WERI-Rb-1 (cell line): ENCODE measurements at regions not wholly inside any gene's neighbourhood (a gene's known extent, or its start where the extent isn't known, plus 50 kb on each side); places are given as distances from the start of the nearest gene placed in this dataset.

ENCODE experiments used
- DNase-seq: peaks from one replicate; pipeline ENCODE4 v3.0.0-alpha.2; 2020
- H3K27ac ChIP-seq: fragments of 250-450 bp; sonication (Bioruptor Pico); 2 replicates; pipeline ENCODE4 v1.5.1; 2020; ENCODE audit warnings: mild to moderate bottlenecking, moderate library complexity
- H3K27me3 ChIP-seq: fragments of 250-450 bp; sonication (Bioruptor Pico); 2 replicates; pipeline ENCODE4 v1.5.1; 2021; ENCODE audit warnings: mild to moderate bottlenecking, low read depth, moderate library complexity; ENCODE audit not compliant: insufficient read depth, severe bottlenecking
- H3K36me3 ChIP-seq: fragments of 250-450 bp; sonication (Bioruptor Pico); 2 replicates; pipeline ENCODE4 v1.5.1; 2020; ENCODE audit warnings: mild to moderate bottlenecking, moderate library complexity
- H3K4me3 ChIP-seq: 2 replicates; pipeline ENCODE4 v1.5.1; 2011; ENCODE audit warnings: low read depth, mild to moderate bottlenecking, control low read depth, low read length
- H3K9me3 ChIP-seq: fragments of 250-450 bp; sonication (Bioruptor Pico); 2 replicates; pipeline ENCODE4 v1.5.1; 2021; ENCODE audit warnings: mild to moderate bottlenecking, moderate library complexity; ENCODE audit not compliant: severe bottlenecking
- TF ChIP-seq, protein P1 (sequence below): IDR thresholded peaks from 2 replicates; pipeline ENCODE4 v1.5.1; 2011; ENCODE audit warnings: low read depth, mild to moderate bottlenecking, control low read depth, inconsistent platforms, low read length

DNA sequence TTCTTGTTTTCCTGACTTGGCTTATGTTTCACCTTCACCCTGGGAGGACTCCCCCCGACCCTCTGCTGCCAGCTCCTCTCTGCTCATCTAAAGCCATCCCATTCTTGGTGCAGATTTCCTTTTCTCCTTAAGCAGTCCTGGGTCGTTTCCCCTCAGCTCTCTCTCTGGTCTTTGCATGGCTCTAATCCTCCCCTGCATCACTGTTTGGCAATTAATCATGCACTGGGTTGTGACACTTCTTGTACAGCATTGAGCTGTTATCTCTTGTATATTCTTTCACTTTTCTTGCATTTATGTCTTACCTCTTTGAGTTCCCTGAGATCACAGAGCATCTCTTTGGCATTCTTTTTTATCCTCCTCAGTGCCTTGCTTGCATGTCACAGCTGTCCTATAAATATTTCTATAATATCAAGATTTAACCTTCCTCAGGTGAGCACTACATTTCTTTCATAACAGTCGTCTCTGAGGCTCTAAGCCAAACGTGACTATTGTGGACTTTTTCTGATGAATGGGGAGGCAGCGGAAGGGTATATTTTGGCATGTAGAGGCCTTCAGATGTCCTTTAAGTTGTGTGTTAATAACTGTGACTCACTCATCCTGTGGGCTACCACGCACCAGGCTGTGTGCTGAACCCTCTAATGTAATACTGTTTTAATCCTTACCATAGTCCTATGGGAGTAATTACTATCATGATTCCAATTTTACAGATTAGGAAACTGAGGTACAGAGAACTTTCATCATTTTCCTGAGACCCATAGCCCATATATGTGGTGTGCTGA, 507.5 kb downstream of the SLC4A3 start:
- DNase-seq: no peak
- Histone ChIP-seq H3K4me3 (no peak overlapping the region), H3K27me3 (no peaks in the 10 kb centered on the region), H3K36me3 (no peaks in the 10 kb centered on the region), H3K27ac (no peak overlapping the region), H3K9me3 (no peaks in the 10 kb centered on the region)
- TF ChIP-seq, protein P1, sequence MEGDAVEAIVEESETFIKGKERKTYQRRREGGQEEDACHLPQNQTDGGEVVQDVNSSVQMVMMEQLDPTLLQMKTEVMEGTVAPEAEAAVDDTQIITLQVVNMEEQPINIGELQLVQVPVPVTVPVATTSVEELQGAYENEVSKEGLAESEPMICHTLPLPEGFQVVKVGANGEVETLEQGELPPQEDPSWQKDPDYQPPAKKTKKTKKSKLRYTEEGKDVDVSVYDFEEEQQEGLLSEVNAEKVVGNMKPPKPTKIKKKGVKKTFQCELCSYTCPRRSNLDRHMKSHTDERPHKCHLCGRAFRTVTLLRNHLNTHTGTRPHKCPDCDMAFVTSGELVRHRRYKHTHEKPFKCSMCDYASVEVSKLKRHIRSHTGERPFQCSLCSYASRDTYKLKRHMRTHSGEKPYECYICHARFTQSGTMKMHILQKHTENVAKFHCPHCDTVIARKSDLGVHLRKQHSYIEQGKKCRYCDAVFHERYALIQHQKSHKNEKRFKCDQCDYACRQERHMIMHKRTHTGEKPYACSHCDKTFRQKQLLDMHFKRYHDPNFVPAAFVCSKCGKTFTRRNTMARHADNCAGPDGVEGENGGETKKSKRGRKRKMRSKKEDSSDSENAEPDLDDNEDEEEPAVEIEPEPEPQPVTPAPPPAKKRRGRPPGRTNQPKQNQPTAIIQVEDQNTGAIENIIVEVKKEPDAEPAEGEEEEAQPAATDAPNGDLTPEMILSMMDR: no peak

- Histone ChIP-seq H3K36me3 (no peaks in the 10 kb centered on the region), H3K9me3 (no peaks in the 10 kb centered on the region), H3K27ac (no peak overlapping the region), H3K4me3 (no peak overlapping the region), H3K27me3 (no peaks in the 10 kb centered on the region)
- DNase-seq: no peak
- TF ChIP-seq, protein P1: no peak
These were observed 515.9 kb downstream of the SLC4A3 start for GRCh38 chr2:220143336-220143735.

DNA sequence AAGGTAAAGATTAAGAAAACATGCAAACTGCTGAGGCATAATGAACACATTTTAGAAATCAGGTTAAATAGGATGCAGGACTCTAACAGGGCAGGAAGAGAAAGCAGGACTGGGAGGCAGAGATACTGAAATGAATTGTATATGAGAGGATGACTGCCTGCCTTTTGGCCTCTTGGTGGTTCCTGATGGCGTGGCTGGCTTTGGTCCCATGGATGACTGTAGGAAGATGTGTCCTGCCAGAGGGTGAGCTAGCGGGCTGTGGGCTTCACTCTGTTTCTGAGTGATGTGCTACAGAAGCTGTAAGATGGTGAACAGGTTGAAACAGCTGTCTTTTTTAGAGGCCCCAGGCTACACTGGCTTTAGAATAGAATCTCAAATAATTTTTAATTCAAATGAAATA, 517.0 kb downstream of the SLC4A3 start:
- Histone ChIP-seq H3K9me3 (no peaks in the 10 kb centered on the region), H3K36me3 (no peaks in the 10 kb centered on the region), H3K27me3 (no peaks in the 10 kb centered on the region), H3K27ac (no peak overlapping the region), H3K4me3 (no peak overlapping the region)
- DNase-seq: no peak
- TF ChIP-seq, protein P1: no peak

DNA sequence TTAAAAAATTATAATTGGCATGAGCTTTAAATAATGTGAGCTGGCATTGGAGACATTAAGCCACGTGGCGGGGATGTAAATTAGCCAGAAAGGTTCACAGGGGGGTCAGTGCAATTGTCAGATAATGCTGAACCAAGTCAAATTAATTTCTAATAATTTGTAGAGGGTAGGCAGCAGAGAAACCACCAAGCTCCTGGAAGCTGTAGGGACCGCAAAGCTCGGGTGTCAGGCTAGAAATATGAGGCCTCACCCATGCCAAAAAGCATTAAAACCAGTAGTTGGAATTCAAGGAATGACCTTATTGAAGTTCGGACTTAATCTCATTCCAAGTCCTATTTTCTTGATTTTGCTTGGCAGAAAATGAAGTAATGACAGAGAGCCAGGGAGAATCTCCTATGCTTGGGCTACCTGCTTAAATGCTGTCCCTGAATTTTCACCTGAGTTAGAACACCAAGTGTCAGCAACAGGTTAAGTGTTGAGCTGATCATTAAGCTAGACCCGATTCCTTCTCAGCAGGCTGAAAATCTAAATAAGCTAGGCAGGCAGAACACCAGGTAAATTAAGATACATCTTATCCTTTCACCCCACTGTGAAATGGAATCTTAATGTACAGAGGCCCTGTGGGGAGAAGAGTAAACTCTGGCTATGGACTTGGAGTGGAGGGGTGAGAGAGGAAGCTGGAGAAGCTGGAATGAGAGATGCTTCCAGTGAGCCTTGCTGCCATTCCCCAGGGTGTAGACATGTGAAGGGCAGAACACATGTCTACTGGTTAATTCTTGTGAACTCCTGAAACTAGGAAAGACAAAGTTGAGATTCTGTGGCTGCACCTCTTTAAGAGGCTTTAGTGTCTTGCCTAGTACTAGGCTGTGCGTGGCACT, 520.0 kb downstream of the SLC4A3 start:
- no peaks in the 10 kb centered on the region for H3K9me3 ChIP-seq
- no peak for DNase-seq
- H3K27me3 ChIP-seq: no peaks in the 10 kb centered on the region
- H3K36me3 ChIP-seq: no peaks in the 10 kb centered on the region
- TF ChIP-seq, protein P1: no peak
- no peak overlapping the region for H3K27ac ChIP-seq
- H3K4me3 ChIP-seq: no peak overlapping the region

GRCh38 chr2:220148471-220149248, 521.2 kb downstream of the SLC4A3 start:
- no peak overlapping the region for H3K27ac ChIP-seq
- no peak for DNase-seq

More at GRCh38 chr2:220148471-220149248, 521.2 kb downstream of the SLC4A3 start:
- H3K9me3 ChIP-seq: no peaks in the 10 kb centered on the region
- TF ChIP-seq, protein P1: no peak
- H3K4me3 ChIP-seq: no peak overlapping the region
- no peaks in the 10 kb centered on the region for H3K27me3 ChIP-seq
- H3K36me3 ChIP-seq: no peaks in the 10 kb centered on the region
